GM12878 (cell line): ENCODE measurements at regions not wholly inside any gene's neighbourhood (a gene's known extent, or its start where the extent isn't known, plus 50 kb on each side); places are given as distances from the start of the nearest gene placed in this dataset.

ENCODE experiments used
- ATAC-seq: fragments of 200-7000 bp; cut with Tn5 transposase; 3 replicates; pipeline ENCODE4 v1.9.1; 2020; ENCODE audit warnings: mild to moderate bottlenecking, moderate library complexity
- BruUV-seq: library from RNA; stranded (reverse); fragments of 400-500 nt; replicated peaks from 2 replicates; lab custom pipeline; 2021; lab: Mats Ljungman, UMichigan
- CTCF ChIA-PET: fragments of 300-600 bp; sonication (Branson Sonifier 250); formaldehyde crosslinking; extraction: SDS; loops from one replicate; lab custom pipeline; 2021; ENCODE audit warnings: inconsistent platforms; lab: Yijun Ruan, JAX
- POLR2A ChIA-PET: fragments of 350-600 bp; formaldehyde crosslinking; extraction: SDS; loops from one replicate; lab custom pipeline; 2021; ENCODE audit warnings: inconsistent platforms; lab: Charles Lee
- RAD21 ChIA-PET: fragments of 300-600 bp; sonication (Branson Sonifier 250); formaldehyde crosslinking; loops from one replicate; lab custom pipeline; 2023; ENCODE audit warnings: antibody characterized with exemption; ENCODE audit not compliant: unreplicated experiment; lab: Charles Lee
- SMC1A ChIA-PET: fragments of 300-600 bp; sonication (Branson Sonifier 250); formaldehyde crosslinking; loops from one replicate; lab custom pipeline; 2023; ENCODE audit not compliant: unreplicated experiment, uncharacterized antibody; lab: Charles Lee
- DNase-seq: peaks from one replicate; pipeline ENCODE4 v3.0.0-alpha.2; 2011; ENCODE audit warnings: low read depth, low spot score
- FAIRE-seq: peaks from 3 replicates; lab custom pipeline; 2011; peaks lifted over from hg19 to GRCh38; lab: Jason Lieb, UNC
- H2AFZ ChIP-seq: 2 replicates; pipeline ENCODE4 v1.6.0; 2011; ENCODE audit warnings: low read depth, low read length, control low read depth; ENCODE audit not compliant: control insufficient read depth
- H3K27ac ChIP-seq: 2 replicates; pipeline ENCODE4 v1.5.1; 2011; ENCODE audit warnings: control low read depth; ENCODE audit not compliant: control insufficient read depth, insufficient read depth
- H3K27me3 ChIP-seq, 2 experiments: replicated peaks in 1 of 2; 2 replicates each; pipeline versions ENCODE4 v1.6.0 to v1.6.1; 2011; ENCODE audit warnings: low read length in 1 of 2; ENCODE audit not compliant: control insufficient read depth in 2 of 2, insufficient read depth in 2 of 2
- H3K36me3 ChIP-seq, 2 experiments: 2 replicates each; pipeline ENCODE4 v1.5.1; 2011; ENCODE audit warnings: low read length in 1 of 2; ENCODE audit not compliant: control insufficient read depth in 2 of 2, insufficient read depth in 2 of 2
- H3K4me1 ChIP-seq: 2 replicates; pipeline ENCODE4 v1.6.1; 2011; ENCODE audit warnings: mild to moderate bottlenecking, low read length, moderate library complexity, mixed read lengths; ENCODE audit not compliant: control insufficient read depth, insufficient read depth
- H3K4me2 ChIP-seq: 2 replicates; pipeline ENCODE4 v1.6.0; 2011; ENCODE audit warnings: control low read depth; ENCODE audit not compliant: control insufficient read depth, insufficient read depth
- H3K4me3 ChIP-seq: fragments of 200-600 bp; sonication (generic); 2 replicates; pipeline ENCODE4 v1.5.1; 2016
- H3K79me2 ChIP-seq: 2 replicates; pipeline ENCODE4 v1.6.0; 2011; ENCODE audit warnings: low read length; ENCODE audit not compliant: control insufficient read depth, insufficient read depth
- H3K9ac ChIP-seq: 2 replicates; pipeline ENCODE4 v1.8.0; 2011; ENCODE audit warnings: low read length, control low read depth, mixed read lengths; ENCODE audit not compliant: control insufficient read depth, insufficient read depth
- H3K9me3 ChIP-seq: replicated peaks from 3 replicates; pipeline ENCODE4 v1.5.1; 2011; ENCODE audit warnings: mild to moderate bottlenecking, low read length; ENCODE audit not compliant: control insufficient read depth, insufficient read depth
- H4K20me1 ChIP-seq: 2 replicates; pipeline ENCODE4 v1.6.0; 2011; ENCODE audit not compliant: control insufficient read depth, insufficient read depth
- ATF7 ChIP-seq: fragments of 450-650 bp; IDR thresholded peaks from 2 replicates; pipeline ENCODE4 v1.6.1; 2016; ENCODE audit warnings: low read depth, mild to moderate bottlenecking
- BCL3 ChIP-seq: IDR thresholded peaks from 2 replicates; pipeline ENCODE4 v1.6.1; 2011; ENCODE audit warnings: borderline replicate concordance, low read depth, mild to moderate bottlenecking, moderate library complexity, low read length; ENCODE audit not compliant: insufficient read depth, poor library complexity, severe bottlenecking
- BCLAF1 ChIP-seq: fragments of 450-650 bp; IDR thresholded peaks from 2 replicates; pipeline ENCODE4 v1.6.1; 2017; ENCODE audit warnings: antibody characterized with exemption, mild to moderate bottlenecking, moderate library complexity
- CBFB ChIP-seq: IDR thresholded peaks from 2 replicates; pipeline ENCODE4 v1.6.1; 2016; ENCODE audit warnings: antibody characterized with exemption, low read depth
- FOXM1 ChIP-seq: IDR thresholded peaks from 2 replicates; pipeline ENCODE4 v1.6.1; 2012; ENCODE audit warnings: low read depth, mild to moderate bottlenecking, inconsistent platforms, low read length, moderate library complexity
- HDAC2 ChIP-seq: fragments of 200-600 bp; sonication (generic); IDR thresholded peaks from 2 replicates; pipeline ENCODE4 v1.6.1; 2017
- HDAC6 ChIP-seq: fragments of 200-600 bp; sonication (generic); IDR thresholded peaks from one replicate; pipeline ENCODE4 v1.8.0; 2017; ENCODE audit warnings: antibody characterized with exemption; ENCODE audit not compliant: unreplicated experiment
- IRF3 ChIP-seq: fragments of 450-650 bp; IDR thresholded peaks from 2 replicates; pipeline ENCODE4 v1.6.1; 2014; ENCODE audit warnings: mild to moderate bottlenecking
- JUNB ChIP-seq: IDR thresholded peaks from 2 replicates; pipeline ENCODE4 v1.6.1; 2016; ENCODE audit warnings: antibody characterized with exemption, mild to moderate bottlenecking
- MYB ChIP-seq: fragments of 150-350 bp; IDR thresholded peaks from 2 replicates; pipeline ENCODE4 v1.6.1; 2014; ENCODE audit warnings: mild to moderate bottlenecking, low read depth, low read length, borderline replicate concordance
- MYC ChIP-seq: IDR thresholded peaks from 2 replicates; pipeline ENCODE4 v1.6.1; 2011; ENCODE audit warnings: mild to moderate bottlenecking, low read length, moderate library complexity, inconsistent platforms; ENCODE audit not compliant: insufficient read depth, insufficient replicate concordance, insufficient read length, severe bottlenecking
- POLR2A ChIP-seq: IDR thresholded peaks from 2 replicates; pipeline ENCODE4 v1.6.1; 2011; ENCODE audit warnings: low read depth, mild to moderate bottlenecking, low read length
- SUZ12 ChIP-seq: fragments of 200-600 bp; sonication (generic); IDR thresholded peaks from one replicate; pipeline ENCODE4 v1.6.1; 2018; ENCODE audit warnings: antibody characterized with exemption, mild to moderate bottlenecking; ENCODE audit not compliant: unreplicated experiment
- TAF1 ChIP-seq: IDR thresholded peaks from 2 replicates; pipeline ENCODE4 v1.6.1; 2011; ENCODE audit warnings: mild to moderate bottlenecking, low read depth, low read length, borderline replicate concordance
- WRNIP1 ChIP-seq: IDR thresholded peaks from 2 replicates; pipeline ENCODE4 v1.6.1; 2011; ENCODE audit warnings: low read depth, low read length, improper control_type of control experiment, borderline replicate concordance
- ZNF384 ChIP-seq: IDR thresholded peaks from 2 replicates; pipeline ENCODE4 v1.6.1; 2012; ENCODE audit warnings: low read depth, mild to moderate bottlenecking, low read length, improper control_type of control experiment, borderline replicate concordance
- ZZZ3 ChIP-seq: IDR thresholded peaks from 2 replicates; pipeline ENCODE4 v1.6.1; 2011; ENCODE audit warnings: low read depth; ENCODE audit not compliant: control insufficient read depth, insufficient read length
- in situ Hi-C: fragments of 300-500 bp; cut with MboI; formaldehyde crosslinking; loops from 9 replicates; pipeline ENCODE4 v1.14.3; 2018; ENCODE audit warnings: mixed read lengths
- intact Hi-C: fragments of 100-400 bp; cut with micrococcal nuclease; formaldehyde crosslinking; loops from one replicate; pipeline ENCODE4 v1.14.2; 2022; ENCODE audit not compliant: unreplicated experiment
- TF ChIP-seq, protein P1 (sequence below): IDR thresholded peaks from 2 replicates; pipeline ENCODE4 v1.6.1; 2012; ENCODE audit warnings: low read depth, low read length, improper control_type of control experiment

GRCh38 chr3:96007650-96008195, 806.7 kb upstream of the EPHA6 start:
- no peak overlapping the region for H3K4me3 ChIP-seq
- no peak for ATAC-seq
- H3K36me3 ChIP-seq: no peaks in the 10 kb centered on the region
- in situ Hi-C loops (no loop called here), intact Hi-C loops (no loop called here)
- no peak for DNase-seq
- no peaks in the 10 kb centered on the region for H3K79me2 ChIP-seq
- ChIA-PET SMC1A (no interaction called here), POLR2A (no interaction called here), CTCF (interaction anchor here (0.7 kb wide), 1 partner anchor 381 kb away, joined by 4 read pairs; no protein-coding TSS in a partner anchor), RAD21 (no interaction called here)
- H2AFZ ChIP-seq: no peak overlapping the region
- H3K9me3 ChIP-seq: no peaks in the 10 kb centered on the region
- no peak overlapping the region for H3K9ac ChIP-seq
- BruUV-seq: no TSS peak
- H3K27me3 ChIP-seq: no peaks in the 10 kb centered on the region
- no peak for FAIRE-seq
- TF ChIP-seq ZNF384 (no peak), CBFB (no peak), ZZZ3 (no peak), MYC (no peak), ATF7 (no peak), POLR2A (no peak), HDAC6 (no peak), SUZ12 (no peak), HDAC2 (no peak), IRF3 (no peak), JUNB (no peak), WRNIP1 (no peak), BCLAF1 (no peak), BCL3 (no peak), MYB (no peak), TAF1 (no peak), FOXM1 (no peak)
- TF ChIP-seq, protein P1, sequence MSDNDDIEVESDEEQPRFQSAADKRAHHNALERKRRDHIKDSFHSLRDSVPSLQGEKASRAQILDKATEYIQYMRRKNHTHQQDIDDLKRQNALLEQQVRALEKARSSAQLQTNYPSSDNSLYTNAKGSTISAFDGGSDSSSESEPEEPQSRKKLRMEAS: no peak
- H4K20me1 ChIP-seq: no peaks in the 10 kb centered on the region
- H3K27ac ChIP-seq: no peak overlapping the region
- H3K4me1 ChIP-seq: no peaks in the 10 kb centered on the region
- H3K4me2 ChIP-seq: no peak overlapping the region
